ENCODE measurements at regions not wholly inside any gene's neighbourhood (a gene's known extent, or its start where the extent isn't known, plus 50 kb on each side); places are given as distances from the start of the nearest gene placed in this dataset.

DNA sequence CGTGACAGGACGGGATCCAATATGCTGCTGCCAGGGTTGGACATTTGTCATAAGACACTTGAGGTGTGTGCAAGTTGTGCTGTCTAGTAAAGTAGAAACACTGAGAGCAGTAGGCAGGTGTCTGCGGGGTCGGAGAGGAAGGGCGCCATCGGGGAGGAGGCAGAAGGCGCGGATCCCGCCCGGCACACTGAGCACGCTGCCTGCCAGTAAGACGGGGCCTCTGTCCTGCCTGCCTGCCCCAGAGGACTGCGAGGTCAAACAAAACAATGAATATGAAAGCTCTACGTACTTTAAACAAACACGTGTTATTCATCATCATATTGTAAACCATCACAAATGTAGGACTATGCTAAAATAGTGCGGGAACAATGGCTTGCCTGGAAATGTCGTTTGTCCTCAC, 349.3 kb upstream of the SALL3 start:
- TF ChIP-seq EP300 (IDR thresholded peaks at IDR 0.05; ENCODE audit: low read depth): no peak
- TF ChIP-seq, protein P1, sequence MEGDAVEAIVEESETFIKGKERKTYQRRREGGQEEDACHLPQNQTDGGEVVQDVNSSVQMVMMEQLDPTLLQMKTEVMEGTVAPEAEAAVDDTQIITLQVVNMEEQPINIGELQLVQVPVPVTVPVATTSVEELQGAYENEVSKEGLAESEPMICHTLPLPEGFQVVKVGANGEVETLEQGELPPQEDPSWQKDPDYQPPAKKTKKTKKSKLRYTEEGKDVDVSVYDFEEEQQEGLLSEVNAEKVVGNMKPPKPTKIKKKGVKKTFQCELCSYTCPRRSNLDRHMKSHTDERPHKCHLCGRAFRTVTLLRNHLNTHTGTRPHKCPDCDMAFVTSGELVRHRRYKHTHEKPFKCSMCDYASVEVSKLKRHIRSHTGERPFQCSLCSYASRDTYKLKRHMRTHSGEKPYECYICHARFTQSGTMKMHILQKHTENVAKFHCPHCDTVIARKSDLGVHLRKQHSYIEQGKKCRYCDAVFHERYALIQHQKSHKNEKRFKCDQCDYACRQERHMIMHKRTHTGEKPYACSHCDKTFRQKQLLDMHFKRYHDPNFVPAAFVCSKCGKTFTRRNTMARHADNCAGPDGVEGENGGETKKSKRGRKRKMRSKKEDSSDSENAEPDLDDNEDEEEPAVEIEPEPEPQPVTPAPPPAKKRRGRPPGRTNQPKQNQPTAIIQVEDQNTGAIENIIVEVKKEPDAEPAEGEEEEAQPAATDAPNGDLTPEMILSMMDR (IDR thresholded peaks at IDR 0.05): no peak
